ENCODE measurements at regions not wholly inside any gene's neighbourhood (a gene's known extent, or its start where the extent isn't known, plus 50 kb on each side); places are given as distances from the start of the nearest gene placed in this dataset.
A peak's percentile ranks its signal among the peaks of the same experiment; 100 is the strongest.
"Not testable (repeated sequence)": the region's sequence is repeated elsewhere in the genome, so short reads cannot be mapped to it uniquely, and the experiment has no call there.

- Histone ChIP-seq H3K9me3 (no peaks in the 10 kb centered on the region), H3K36me3 (no peaks in the 10 kb centered on the region), H3K27me3 (no peaks in the 10 kb centered on the region), H3K4me3 (replicated peaks in 1 of 3) (no peak overlapping the region), H3K4me1 (no peaks in the 10 kb centered on the region), H3K27ac (no peak overlapping the region)
- DNase-seq, result no peak
- TF ChIP-seq, protein P1, sequence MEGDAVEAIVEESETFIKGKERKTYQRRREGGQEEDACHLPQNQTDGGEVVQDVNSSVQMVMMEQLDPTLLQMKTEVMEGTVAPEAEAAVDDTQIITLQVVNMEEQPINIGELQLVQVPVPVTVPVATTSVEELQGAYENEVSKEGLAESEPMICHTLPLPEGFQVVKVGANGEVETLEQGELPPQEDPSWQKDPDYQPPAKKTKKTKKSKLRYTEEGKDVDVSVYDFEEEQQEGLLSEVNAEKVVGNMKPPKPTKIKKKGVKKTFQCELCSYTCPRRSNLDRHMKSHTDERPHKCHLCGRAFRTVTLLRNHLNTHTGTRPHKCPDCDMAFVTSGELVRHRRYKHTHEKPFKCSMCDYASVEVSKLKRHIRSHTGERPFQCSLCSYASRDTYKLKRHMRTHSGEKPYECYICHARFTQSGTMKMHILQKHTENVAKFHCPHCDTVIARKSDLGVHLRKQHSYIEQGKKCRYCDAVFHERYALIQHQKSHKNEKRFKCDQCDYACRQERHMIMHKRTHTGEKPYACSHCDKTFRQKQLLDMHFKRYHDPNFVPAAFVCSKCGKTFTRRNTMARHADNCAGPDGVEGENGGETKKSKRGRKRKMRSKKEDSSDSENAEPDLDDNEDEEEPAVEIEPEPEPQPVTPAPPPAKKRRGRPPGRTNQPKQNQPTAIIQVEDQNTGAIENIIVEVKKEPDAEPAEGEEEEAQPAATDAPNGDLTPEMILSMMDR (IDR thresholded peaks at IDR 0.05), result no peak
- TF ChIP-seq POLR2A (IDR thresholded peaks at IDR 0.05), result no peak
- 92 to 93% methylated on average over 3 of the region's 3 CpGs for WGBS, 2 donors
- intact Hi-C loops (cut with DNase I), result no loop called here
These were observed 50.1 kb upstream of the N4BP3 start for GRCh38 chr5:178063277-178063676.

- WGBS, 2 donors, result 69 to 72% methylated on average over 7 of the region's 7 CpGs
These were observed 54.9 kb upstream of the N4BP3 start for GRCh38 chr5:178058321-178059012.

DNA sequence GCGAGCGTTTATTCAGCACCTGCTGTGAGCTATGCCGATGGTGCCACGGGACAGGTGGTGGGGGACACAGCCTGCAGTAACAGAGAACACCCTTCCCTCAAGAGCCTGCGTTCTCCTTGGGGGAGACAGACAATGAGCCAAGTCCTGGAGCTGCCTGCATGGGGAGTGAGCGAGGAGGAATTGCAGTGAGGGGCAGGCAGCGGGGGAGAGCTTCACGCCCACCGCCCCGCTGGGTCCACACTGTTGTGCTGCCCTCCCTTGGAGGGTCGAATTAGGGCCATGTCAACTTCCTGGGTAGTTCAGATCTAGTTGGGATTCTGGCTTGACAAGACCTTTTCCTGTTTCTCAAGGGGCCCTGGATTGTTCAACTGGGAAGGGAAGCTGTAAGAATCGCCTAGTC lies 55.5 kb upstream of the N4BP3 start:
- TF ChIP-seq, protein P1 (IDR thresholded peaks at IDR 0.05), result no peak
- no peak for TF ChIP-seq POLR2A (IDR thresholded peaks at IDR 0.05)
- H3K36me3 ChIP-seq, result no peaks in the 10 kb centered on the region
- intact Hi-C loops (cut with DNase I), result no loop called here
- no peaks in the 10 kb centered on the region for H3K4me1 ChIP-seq
- H3K9me3 ChIP-seq, result no peaks in the 10 kb centered on the region
- WGBS, 2 donors, result 78 to 81% methylated on average over 12 of the region's 12 CpGs
- DNase-seq, result no peak
- no peak overlapping the region for H3K4me3 ChIP-seq (replicated peaks in 1 of 3)
- H3K27me3 ChIP-seq, result no peaks in the 10 kb centered on the region
- no peak overlapping the region for H3K27ac ChIP-seq

More at GRCh38 chr5:178058321-178059012, 54.9 kb upstream of the N4BP3 start:
- no peak overlapping the region for H3K27ac ChIP-seq
- no peaks in the 10 kb centered on the region for H3K36me3 ChIP-seq
- no peak for TF ChIP-seq POLR2A (IDR thresholded peaks at IDR 0.05)
- TF ChIP-seq, protein P1 (IDR thresholded peaks at IDR 0.05), result no peak
- no peaks in the 10 kb centered on the region for H3K4me1 ChIP-seq
- H3K9me3 ChIP-seq, result no peaks in the 10 kb centered on the region
- no peak overlapping the region for H3K4me3 ChIP-seq (replicated peaks in 1 of 3)
- intact Hi-C loops (cut with DNase I), result no loop called here
- peak; percentile 37 to 52 for DNase-seq
- H3K27me3 ChIP-seq, result no peaks in the 10 kb centered on the region

- Histone ChIP-seq H3K4me3 (replicated peaks in 1 of 3) (no peak overlapping the region), H3K27me3 (no peaks in the 10 kb centered on the region), H3K4me1 (no peaks in the 10 kb centered on the region), H3K9me3 (no peaks in the 10 kb centered on the region), H3K36me3 (no peaks in the 10 kb centered on the region), H3K27ac (no peak overlapping the region)
- intact Hi-C loops (cut with DNase I), result no loop called here
- no peak for DNase-seq
- TF ChIP-seq POLR2A (IDR thresholded peaks at IDR 0.05), result no peak
- TF ChIP-seq, protein P1 (IDR thresholded peaks at IDR 0.05), result no peak
- 95% methylated on average over 3 of the region's 3 CpGs for WGBS, 2 donors
These were observed 56.4 kb upstream of the N4BP3 start for GRCh38 chr5:178056935-178057334.

GRCh38 chr5:178055536-178055935 lies 57.8 kb upstream of the N4BP3 start:
- intact Hi-C loops (cut with DNase I); H3K27me3 ChIP-seq; H3K27ac ChIP-seq; H3K9me3 ChIP-seq; H3K36me3 ChIP-seq; H3K4me1 ChIP-seq; DNase-seq; H3K4me3 ChIP-seq (replicated peaks in 1 of 3): not testable (repeated sequence)
- 93 to 96% methylated on average over 19 to 24 of the region's 24 CpGs for WGBS, 2 donors

DNA sequence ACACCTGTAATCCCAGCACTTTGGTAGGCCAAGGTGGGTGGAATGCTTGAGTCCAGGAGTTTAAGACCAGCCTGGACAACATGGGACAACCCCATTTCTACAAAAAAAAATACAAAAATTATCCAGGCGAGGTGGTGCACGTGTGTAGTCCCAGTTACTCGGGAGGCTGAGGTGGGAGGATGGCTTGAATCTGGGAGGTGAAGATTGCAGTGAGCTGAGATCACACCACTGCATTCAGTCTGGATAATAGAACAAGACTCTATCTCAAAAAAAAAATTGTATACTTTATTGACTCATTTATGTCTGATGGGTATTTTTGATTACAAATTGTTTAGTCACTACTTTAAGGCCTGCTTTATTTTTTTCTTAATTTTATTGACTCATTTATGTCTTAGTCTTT lies 56.0 kb upstream of the PROP1 start:
- WGBS, 2 donors, result 92 to 93% methylated on average over 3 of the region's 3 CpGs
- H3K36me3 ChIP-seq; DNase-seq; H3K4me3 ChIP-seq (replicated peaks in 1 of 3); H3K4me1 ChIP-seq; H3K9me3 ChIP-seq; H3K27ac ChIP-seq; intact Hi-C loops (cut with DNase I); H3K27me3 ChIP-seq: not testable (repeated sequence)

GRCh38 chr5:178050873-178051272 lies 54.8 kb upstream of the PROP1 start:
- H3K36me3 ChIP-seq; intact Hi-C loops (cut with DNase I); H3K27ac ChIP-seq; H3K4me3 ChIP-seq (replicated peaks in 1 of 3); DNase-seq; H3K4me1 ChIP-seq; H3K9me3 ChIP-seq; H3K27me3 ChIP-seq: not testable (repeated sequence)
- WGBS, 2 donors, result no CpG with 5 or more reads among the region's 8 CpGs

GRCh38 chr5:178047943-178048342 lies 51.9 kb upstream of the PROP1 start:
- H3K9me3 ChIP-seq; intact Hi-C loops (cut with DNase I); H3K36me3 ChIP-seq; DNase-seq; H3K27me3 ChIP-seq; H3K4me1 ChIP-seq; H3K27ac ChIP-seq; H3K4me3 ChIP-seq (replicated peaks in 1 of 3): not testable (repeated sequence)
- WGBS, 2 donors, result 50 to 96% methylated on average over 2 to 3 of the region's 7 CpGs

DNA sequence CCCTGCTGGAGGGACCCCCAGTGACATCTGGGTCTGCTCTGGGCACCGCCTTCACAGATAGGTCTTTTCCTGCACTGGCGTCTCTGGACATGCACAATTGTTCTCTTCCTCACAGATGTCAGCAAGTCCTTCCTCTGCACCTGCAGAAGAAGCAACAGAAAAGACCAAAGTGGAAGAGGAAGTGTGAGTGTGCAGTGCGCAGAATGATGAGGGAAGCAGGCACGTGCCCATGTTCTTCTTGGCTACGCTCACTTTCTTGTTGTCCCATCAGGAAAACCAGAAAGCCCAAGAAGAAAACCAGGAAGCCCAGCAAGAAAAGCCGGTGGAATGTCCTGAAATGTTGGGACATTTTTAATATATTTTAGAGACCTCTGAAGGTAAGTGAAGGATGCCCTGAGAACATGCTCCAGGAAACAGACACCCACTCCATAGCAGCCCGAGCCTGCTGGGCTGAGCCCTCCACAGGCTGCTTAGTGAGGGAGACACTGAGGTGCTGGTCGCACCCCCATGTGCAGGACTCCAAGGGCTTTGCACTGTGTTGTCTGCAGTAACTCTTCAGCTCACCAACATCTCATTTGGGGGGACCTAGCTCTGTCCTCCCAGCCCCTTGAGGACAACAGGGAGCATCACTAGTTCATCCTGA lies 50.8 kb upstream of the PROP1 start:
- DNase-seq; H3K4me1 ChIP-seq; H3K27me3 ChIP-seq; H3K9me3 ChIP-seq; H3K36me3 ChIP-seq; H3K27ac ChIP-seq; intact Hi-C loops (cut with DNase I); H3K4me3 ChIP-seq (replicated peaks in 1 of 3): not testable (repeated sequence)
- WGBS, 2 donors, result 80 to 88% methylated on average over 5 to 7 of the region's 8 CpGs
